A204.1 (cell line): ENCODE measurements at regions not wholly inside any gene's neighbourhood (a gene's known extent, or its start where the extent isn't known, plus 50 kb on each side); places are given as distances from the start of the nearest gene placed in this dataset.

Source experiments
- FAIRE-seq: peaks from 2 replicates; lab custom pipeline; 2012; peaks lifted over from hg19 to GRCh38; lab: Jason Lieb, UNC

GRCh38 chr17:71935341-71935740, 185.5 kb upstream of the SOX9 start:
- no peak for FAIRE-seq

- no peak for FAIRE-seq
Measured at GRCh38 chr17:71936977-71937376, 183.8 kb upstream of the SOX9 start.

- FAIRE-seq, result no peak
Measured at GRCh38 chr17:71937914-71938313, 182.9 kb upstream of the SOX9 start.

GRCh38 chr17:71938340-71939010, 182.3 kb upstream of the SOX9 start:
- FAIRE-seq, result no peak

- FAIRE-seq, result no peak
Measured at GRCh38 chr17:71941920-71942319, 178.9 kb upstream of the SOX9 start.

GRCh38 chr17:71942626-71943025, 178.2 kb upstream of the SOX9 start:
- FAIRE-seq, result no peak

GRCh38 chr17:71948703-71949422, 172.0 kb upstream of the SOX9 start:
- FAIRE-seq, result no peak

GRCh38 chr17:71959154-71959553, 161.7 kb upstream of the SOX9 start:
- no peak for FAIRE-seq

GRCh38 chr17:71963351-71963750, 157.5 kb upstream of the SOX9 start:
- FAIRE-seq, result no peak

- no peak for FAIRE-seq
Measured at GRCh38 chr17:71963791-71964190, 157.0 kb upstream of the SOX9 start.

GRCh38 chr17:71964559-71964958, 156.3 kb upstream of the SOX9 start:
- no peak for FAIRE-seq

GRCh38 chr17:71966055-71966454, 154.8 kb upstream of the SOX9 start:
- no peak for FAIRE-seq

- FAIRE-seq, result no peak
Measured at GRCh38 chr17:71966459-71967313, 154.1 kb upstream of the SOX9 start.

- no peak for FAIRE-seq
Measured at GRCh38 chr17:71969500-71969899, 151.3 kb upstream of the SOX9 start.

GRCh38 chr17:71970312-71970711, 150.5 kb upstream of the SOX9 start:
- no peak for FAIRE-seq

- no peak for FAIRE-seq
Measured at GRCh38 chr17:71974051-71974450, 146.8 kb upstream of the SOX9 start.

GRCh38 chr17:71975331-71975801, 145.5 kb upstream of the SOX9 start:
- peak; percentile 98 for FAIRE-seq

GRCh38 chr17:71976011-71976649, 144.7 kb upstream of the SOX9 start:
- FAIRE-seq, result peak; percentile 96

GRCh38 chr17:71978435-71978834, 142.4 kb upstream of the SOX9 start:
- FAIRE-seq, result no peak

GRCh38 chr17:71980171-71980570, 140.6 kb upstream of the SOX9 start:
- FAIRE-seq, result no peak

- FAIRE-seq, result no peak
Measured at GRCh38 chr17:71983828-71984227, 137.0 kb upstream of the SOX9 start.
